ENCODE measurements at regions not wholly inside any gene's neighbourhood (a gene's known extent, or its start where the extent isn't known, plus 50 kb on each side); places are given as distances from the start of the nearest gene placed in this dataset.
A peak's percentile ranks its signal among the peaks of the same experiment; 100 is the strongest.

GRCh38 chr14:73776194-73776537 is 62.0 kb upstream of the PNMA1 start:
- Histone ChIP-seq H3K9me3 (ENCODE audit: low read length) (no peaks in the 10 kb centered on the region), H3K79me2 (ENCODE audit: low read length) (peaks cover 89% of the 10 kb centered on the region), H3K36me3 (ENCODE audit: insufficient read depth, low read length) (no peaks in the 10 kb centered on the region), H3K4me1 (ENCODE audit: low read length) (peaks cover 78% of the 10 kb centered on the region), H2AFZ (ENCODE audit: low read length) (no peak overlapping the region), H3K27me3 (ENCODE audit: low read length) (no peaks in the 10 kb centered on the region), H3K9ac (ENCODE audit: low read length) (no peak overlapping the region), H3K9me2 (replicated peaks; ENCODE audit: insufficient read depth, low read length) (no peaks in the 10 kb centered on the region), H4K20me1 (ENCODE audit: insufficient read depth, low read depth, low read length) (no peaks in the 10 kb centered on the region), H3K27ac (ENCODE audit: low read length) (peak overlapping the region; percentile 73), H3K4me3 (ENCODE audit: low read length) (no peak overlapping the region), H3K4me2 (ENCODE audit: low read depth, low read length, poor library complexity, severe bottlenecking) (no peak overlapping the region)
- DNase-seq, result no peak

- Histone ChIP-seq H4K20me1 (ENCODE audit: insufficient read depth, low read depth, low read length) (no peaks in the 10 kb centered on the region), H3K27me3 (ENCODE audit: low read length) (no peaks in the 10 kb centered on the region), H3K9ac (ENCODE audit: low read length) (peak overlapping the region; percentile 36; the same call in 1 of the 2 replicates), H3K9me3 (ENCODE audit: low read length) (no peaks in the 10 kb centered on the region), H3K27ac (ENCODE audit: low read length) (peak overlapping the region; percentile 73), H3K4me2 (ENCODE audit: low read depth, low read length, poor library complexity, severe bottlenecking) (peak overlapping the region; percentile 23), H2AFZ (ENCODE audit: low read length) (no peak overlapping the region), H3K36me3 (ENCODE audit: insufficient read depth, low read length) (no peaks in the 10 kb centered on the region), H3K4me1 (ENCODE audit: low read length) (peaks cover 81% of the 10 kb centered on the region), H3K9me2 (replicated peaks; ENCODE audit: insufficient read depth, low read length) (no peaks in the 10 kb centered on the region), H3K79me2 (ENCODE audit: low read length) (peaks cover 87% of the 10 kb centered on the region), H3K4me3 (ENCODE audit: low read length) (no peak overlapping the region)
- DNase-seq, result no peak
Observed at GRCh38 chr14:73775339-73776193, 61.4 kb upstream of the PNMA1 start.

DNA sequence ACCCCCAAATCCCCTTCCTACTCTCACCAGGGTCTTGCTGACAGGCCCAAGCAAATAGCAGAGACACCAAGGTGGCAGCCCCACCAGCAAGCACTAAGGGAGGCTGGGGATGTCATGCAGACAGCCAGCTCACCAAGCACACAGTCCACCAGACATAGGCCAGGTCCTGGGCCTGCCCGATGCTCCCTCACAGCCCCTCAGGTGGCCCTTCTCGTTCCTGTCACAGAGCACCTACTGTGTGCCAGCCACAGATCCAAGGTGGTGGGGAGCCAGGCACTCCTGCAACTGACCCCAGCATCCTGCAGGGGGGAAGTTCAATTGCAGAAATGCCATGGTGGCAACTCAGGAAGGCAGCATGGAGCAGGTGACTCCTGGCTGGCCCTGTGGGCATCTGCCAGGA is 60.5 kb upstream of the PNMA1 start:
- Histone ChIP-seq H4K20me1 (ENCODE audit: insufficient read depth, low read depth, low read length) (no peaks in the 10 kb centered on the region), H3K4me2 (ENCODE audit: low read depth, low read length, poor library complexity, severe bottlenecking) (peak overlapping the region; percentile 23)

DNA sequence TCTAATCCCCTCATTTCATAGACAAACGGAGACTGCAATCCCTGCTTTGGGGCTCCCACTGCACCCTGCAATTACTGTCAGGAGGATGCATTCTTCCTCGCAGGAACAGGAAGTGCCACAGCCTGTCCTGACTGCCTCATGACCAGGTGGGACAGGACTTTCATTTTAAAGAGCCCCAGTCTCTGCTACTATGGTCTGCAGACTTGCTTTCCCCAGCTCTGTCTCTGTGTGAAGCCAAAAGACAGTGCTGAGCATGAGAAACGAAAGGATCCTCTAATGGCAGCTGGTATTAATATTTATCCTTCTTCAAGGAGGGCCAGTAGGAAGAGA is 60.0 kb upstream of the PNMA1 start:
- Histone ChIP-seq H3K4me1 (ENCODE audit: low read length) (peaks cover 92% of the 10 kb centered on the region), H3K27me3 (ENCODE audit: low read length) (no peaks in the 10 kb centered on the region), H3K4me3 (ENCODE audit: low read length) (no peak overlapping the region; the same call in 1 of the 2 replicates), H4K20me1 (ENCODE audit: insufficient read depth, low read depth, low read length) (no peaks in the 10 kb centered on the region), H3K9me2 (replicated peaks; ENCODE audit: insufficient read depth, low read length) (no peaks in the 10 kb centered on the region), H3K4me2 (ENCODE audit: low read depth, low read length, poor library complexity, severe bottlenecking) (peak overlapping the region; percentile 23), H2AFZ (ENCODE audit: low read length) (no peak overlapping the region), H3K27ac (ENCODE audit: low read length) (peak overlapping the region; percentile 73), H3K9me3 (ENCODE audit: low read length) (no peaks in the 10 kb centered on the region), H3K9ac (ENCODE audit: low read length) (peak overlapping the region; percentile 48), H3K36me3 (ENCODE audit: insufficient read depth, low read length) (no peaks in the 10 kb centered on the region), H3K79me2 (ENCODE audit: low read length) (peaks cover 92% of the 10 kb centered on the region)
- DNase-seq, result no peak

More for the DNA sequence above, 60.5 kb upstream of the PNMA1 start:
- DNase-seq, result no peak
- Histone ChIP-seq H3K4me3 (ENCODE audit: low read length) (no peak overlapping the region; the same call in 1 of the 2 replicates), H3K27me3 (ENCODE audit: low read length) (no peaks in the 10 kb centered on the region), H3K79me2 (ENCODE audit: low read length) (peaks cover 89% of the 10 kb centered on the region), H3K9ac (ENCODE audit: low read length) (peak overlapping the region; percentile 48), H3K4me1 (ENCODE audit: low read length) (peaks cover 88% of the 10 kb centered on the region), H3K36me3 (ENCODE audit: insufficient read depth, low read length) (no peaks in the 10 kb centered on the region), H3K9me2 (replicated peaks; ENCODE audit: insufficient read depth, low read length) (no peaks in the 10 kb centered on the region), H3K9me3 (ENCODE audit: low read length) (no peaks in the 10 kb centered on the region), H3K27ac (ENCODE audit: low read length) (peak overlapping the region; percentile 73), H2AFZ (ENCODE audit: low read length) (no peak overlapping the region)

GRCh38 chr14:73773441-73774240 is 59.5 kb upstream of the PNMA1 start:
- no peaks in the 10 kb centered on the region for H3K9me3 ChIP-seq (ENCODE audit: low read length)
- no peaks in the 10 kb centered on the region for H4K20me1 ChIP-seq (ENCODE audit: insufficient read depth, low read depth, low read length)
- DNase-seq, result no peak
- peak overlapping the region; percentile 23 for H3K4me2 ChIP-seq (ENCODE audit: low read depth, low read length, poor library complexity, severe bottlenecking)
- peaks cover 92% of the 10 kb centered on the region for H3K4me1 ChIP-seq (ENCODE audit: low read length)
- no peaks in the 10 kb centered on the region for H3K27me3 ChIP-seq (ENCODE audit: low read length)
- H3K9me2 ChIP-seq (replicated peaks; ENCODE audit: insufficient read depth, low read length), result no peaks in the 10 kb centered on the region
- no peak overlapping the region for H2AFZ ChIP-seq (ENCODE audit: low read length)
- no peak overlapping the region for H3K4me3 ChIP-seq (ENCODE audit: low read length)
- peak overlapping the region; percentile 73 for H3K27ac ChIP-seq (ENCODE audit: low read length)
- H3K9ac ChIP-seq (ENCODE audit: low read length), result peak overlapping the region; percentile 48; the same call in 1 of the 2 replicates
- no peaks in the 10 kb centered on the region for H3K36me3 ChIP-seq (ENCODE audit: insufficient read depth, low read length)
- peaks cover 92% of the 10 kb centered on the region for H3K79me2 ChIP-seq (ENCODE audit: low read length)

- Histone ChIP-seq H3K4me3 (ENCODE audit: low read length) (peak overlapping the region; percentile 52), H4K20me1 (ENCODE audit: insufficient read depth, low read depth, low read length) (no peaks in the 10 kb centered on the region), H3K9ac (ENCODE audit: low read length) (peak overlapping the region; percentile 67)
Observed at GRCh38 chr14:73771848-73772638, 57.9 kb upstream of the PNMA1 start.

DNA sequence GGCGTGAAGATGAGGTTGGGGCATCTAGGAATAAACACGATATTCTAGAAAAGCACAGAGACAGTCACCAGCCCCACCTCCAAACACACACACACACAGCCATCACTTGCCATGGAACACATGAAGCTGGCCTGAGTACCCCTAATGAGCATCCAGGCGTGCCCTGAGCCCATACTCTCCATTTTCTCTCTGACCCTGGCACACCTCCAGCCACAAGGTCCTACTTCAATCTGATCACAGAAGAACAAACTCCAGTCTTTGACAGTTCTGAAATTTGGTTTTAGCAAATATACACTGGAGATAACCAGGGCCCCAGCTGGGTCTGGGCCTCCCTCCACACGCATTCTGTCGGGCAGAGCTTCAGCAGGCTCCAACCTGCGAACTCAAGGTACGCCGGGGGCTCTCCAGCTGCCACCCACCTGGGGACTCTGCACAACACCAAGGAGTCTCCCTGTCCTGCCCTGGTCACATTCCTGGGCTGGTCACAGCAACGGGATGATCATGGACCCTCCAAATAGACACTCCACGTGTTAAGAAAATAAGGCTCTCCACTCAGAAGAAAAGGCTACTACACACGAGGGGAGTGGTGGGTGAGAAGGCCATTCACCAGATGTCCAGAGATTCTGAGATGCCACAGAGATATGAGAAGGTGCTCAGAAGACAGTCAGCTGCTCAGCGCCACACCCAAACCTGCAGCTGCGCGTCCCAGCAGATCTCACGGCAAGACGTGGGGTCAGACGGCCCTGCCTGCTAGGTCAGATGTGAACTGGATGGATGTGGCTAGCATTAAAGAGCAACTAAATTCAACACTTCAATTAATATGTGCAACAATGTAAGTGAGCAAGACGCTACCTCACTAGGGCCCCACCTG is 57.0 kb upstream of the PNMA1 start:
- Histone ChIP-seq H3K79me2 (ENCODE audit: low read length) (peaks cover 88% of the 10 kb centered on the region), H3K4me3 (ENCODE audit: low read length) (peak overlapping the region; percentile 52), H3K4me1 (ENCODE audit: low read length) (peaks cover 95% of the 10 kb centered on the region), H3K9ac (ENCODE audit: low read length) (peak overlapping the region; percentile 67), H3K27me3 (ENCODE audit: low read length) (no peaks in the 10 kb centered on the region), H3K27ac (ENCODE audit: low read length) (peak overlapping the region; percentile 93), H3K36me3 (ENCODE audit: insufficient read depth, low read length) (no peaks in the 10 kb centered on the region), H2AFZ (ENCODE audit: low read length) (no peak overlapping the region), H3K4me2 (ENCODE audit: low read depth, low read length, poor library complexity, severe bottlenecking) (peak overlapping the region; percentile 73), H3K9me2 (replicated peaks; ENCODE audit: insufficient read depth, low read length) (no peaks in the 10 kb centered on the region), H4K20me1 (ENCODE audit: insufficient read depth, low read depth, low read length) (no peaks in the 10 kb centered on the region), H3K9me3 (ENCODE audit: low read length) (no peaks in the 10 kb centered on the region)
- no peak for DNase-seq

More at GRCh38 chr14:73771848-73772638, 57.9 kb upstream of the PNMA1 start:
- Histone ChIP-seq H3K27me3 (ENCODE audit: low read length) (no peaks in the 10 kb centered on the region), H3K79me2 (ENCODE audit: low read length) (peaks cover 92% of the 10 kb centered on the region), H3K4me1 (ENCODE audit: low read length) (peaks cover 92% of the 10 kb centered on the region), H3K4me2 (ENCODE audit: low read depth, low read length, poor library complexity, severe bottlenecking) (peak overlapping the region; percentile 73), H3K27ac (ENCODE audit: low read length) (peak overlapping the region; percentile 93), H2AFZ (ENCODE audit: low read length) (no peak overlapping the region), H3K9me2 (replicated peaks; ENCODE audit: insufficient read depth, low read length) (no peaks in the 10 kb centered on the region), H3K9me3 (ENCODE audit: low read length) (no peaks in the 10 kb centered on the region), H3K36me3 (ENCODE audit: insufficient read depth, low read length) (no peaks in the 10 kb centered on the region)
- DNase-seq, result peak; percentile 96

Data from Karpas-422 (cell line).